ENCODE measurements at regions not wholly inside any gene's neighbourhood (a gene's known extent, or its start where the extent isn't known, plus 50 kb on each side); places are given as distances from the start of the nearest gene placed in this dataset.

- DNase-seq, result no peak
Observed at GRCh38 chr2:216285701-216286100, 86.6 kb downstream of the MARCHF4 start.

GRCh38 chr2:216284708-216285107 is 87.6 kb downstream of the MARCHF4 start:
- DNase-seq, result no peak

GRCh38 chr2:216283038-216283900 is 89.0 kb downstream of the MARCHF4 start:
- peak in 1 of 2 experiments; percentile 2 for DNase-seq

- DNase-seq, result no peak
Observed at GRCh38 chr2:216281876-216282275, 90.4 kb downstream of the MARCHF4 start.

GRCh38 chr2:216281316-216281715 is 91.0 kb downstream of the MARCHF4 start:
- DNase-seq, result no peak

- no peak for DNase-seq
Observed at GRCh38 chr2:216279459-216279858, 92.8 kb downstream of the MARCHF4 start.

GRCh38 chr2:216279031-216279430 is 93.3 kb downstream of the MARCHF4 start:
- no peak for DNase-seq

DNA sequence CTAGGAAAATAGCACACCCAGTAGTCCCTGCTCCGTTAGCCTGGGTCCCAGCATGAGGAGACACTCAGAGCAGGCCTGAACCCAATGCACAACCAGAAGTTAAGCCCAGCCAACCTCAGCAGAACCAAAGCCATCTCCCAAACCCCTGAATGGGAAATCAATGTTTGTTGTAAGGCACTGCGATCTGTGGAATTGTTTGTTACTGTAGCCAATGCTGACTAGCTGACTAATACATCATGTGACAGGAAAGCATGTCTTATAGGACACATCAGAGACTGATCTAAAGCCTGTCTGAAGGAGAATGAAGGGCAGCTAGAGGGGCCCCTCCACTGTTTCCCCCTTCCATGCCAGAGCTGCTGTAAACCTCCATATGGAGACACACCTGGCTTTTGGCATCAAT is 96.4 kb downstream of the MARCHF4 start:
- no peak for DNase-seq

GRCh38 chr2:216274194-216274840 is 98.0 kb downstream of the MARCHF4 start:
- DNase-seq, result no peak

DNA sequence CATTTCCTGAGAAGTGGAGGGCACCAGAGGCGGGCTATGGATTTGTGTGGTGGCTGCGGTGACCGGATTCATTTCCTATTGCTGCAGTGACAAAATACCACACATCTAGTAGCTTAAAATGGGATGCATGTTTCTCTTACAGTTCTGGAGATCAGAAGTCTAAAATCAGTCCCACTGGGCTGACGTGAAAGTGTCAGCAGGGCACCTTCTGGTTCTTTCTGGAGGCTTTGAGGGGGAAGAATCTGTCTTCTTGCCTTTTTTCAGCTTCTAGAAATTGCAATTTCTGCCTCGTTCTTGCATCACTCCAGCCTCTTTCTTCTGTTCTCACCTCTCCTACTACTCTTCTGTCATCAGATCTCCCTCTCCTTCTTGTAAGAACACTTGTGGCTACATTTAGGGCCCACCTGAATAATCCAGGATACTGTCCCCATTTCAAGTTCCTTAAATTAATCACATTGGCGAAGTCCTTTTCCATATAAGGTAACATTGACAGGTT is 111.2 kb downstream of the MARCHF4 start:
- DNase-seq, result no peak

- no peak for DNase-seq
Observed at GRCh38 chr2:216260629-216261028, 111.7 kb downstream of the MARCHF4 start.

DNA sequence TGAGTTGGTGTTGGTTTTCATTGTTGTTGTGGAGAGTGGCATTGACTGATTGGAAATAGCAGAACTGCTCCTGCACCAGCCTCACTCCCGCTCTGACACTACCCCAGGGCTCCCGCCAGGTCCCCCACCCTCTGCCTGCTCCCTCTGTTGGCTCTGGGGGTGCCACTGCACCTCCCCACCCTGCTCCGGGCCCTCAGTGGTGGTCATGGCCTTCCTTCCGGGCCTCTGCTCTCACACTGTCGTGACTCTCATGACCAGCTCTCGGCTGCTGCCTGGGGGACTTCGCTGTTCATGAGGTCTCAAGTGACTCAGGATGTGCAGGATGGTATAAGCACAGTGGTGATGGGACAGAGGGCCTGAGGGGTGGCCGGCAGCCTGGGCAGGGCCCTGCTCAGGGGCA is 113.2 kb downstream of the MARCHF4 start:
- no peak for DNase-seq

DNA sequence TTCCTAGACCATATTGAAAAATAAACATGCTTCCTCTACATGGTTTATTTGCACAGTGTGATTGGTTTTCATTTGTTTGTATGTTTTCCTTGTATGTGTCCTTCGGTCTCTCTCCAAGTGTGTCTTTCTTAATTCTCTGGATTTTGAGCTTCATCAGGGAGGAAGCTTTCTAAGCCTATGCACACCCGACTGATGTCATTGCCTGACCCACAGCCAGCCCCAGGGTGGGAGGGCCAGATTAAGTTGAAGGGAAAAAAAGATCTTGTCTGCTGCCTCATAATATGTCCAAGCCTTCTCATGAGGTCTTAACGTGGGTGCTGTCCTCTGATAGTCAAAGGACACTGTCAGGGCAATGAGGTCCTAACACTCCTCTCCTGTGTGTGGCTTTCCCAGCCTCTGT is 115.2 kb downstream of the MARCHF4 start:
- DNase-seq, result no peak
